Caco-2 (cell line): ENCODE measurements at regions not wholly inside any gene's neighbourhood (a gene's known extent, or its start where the extent isn't known, plus 50 kb on each side); places are given as distances from the start of the nearest gene placed in this dataset.

ENCODE experiments used
- BruUV-seq: library from RNA; stranded (reverse); fragments of 400-500 nt; replicated peaks from 2 replicates; lab custom pipeline; 2021; lab: Mats Ljungman, UMichigan
- CTCF ChIA-PET: fragments of 300-600 bp; sonication (Branson Sonifier 250); formaldehyde crosslinking; loops from one replicate; lab custom pipeline; 2022; ENCODE audit warnings: antibody characterized with exemption; lab: Charles Lee
- POLR2A ChIA-PET: fragments of 300-600 bp; sonication (Branson Sonifier 250); formaldehyde crosslinking; loops from one replicate; lab custom pipeline; 2022; ENCODE audit warnings: antibody characterized with exemption; lab: Charles Lee
- DNase-seq, 2 experiments: peaks; one replicate each; pipeline versions ENCODE4 v3.0.0 to v3.0.0-alpha.2; 2020 to 2022
- H3K27me3 ChIP-seq: replicated peaks from 2 replicates; pipeline ENCODE4 v1.6.0; 2011; ENCODE audit warnings: low read length; ENCODE audit not compliant: control insufficient read depth, insufficient read depth
- H3K36me3 ChIP-seq: 2 replicates; pipeline ENCODE4 v1.5.1; 2011; ENCODE audit warnings: low read length; ENCODE audit not compliant: control insufficient read depth, insufficient read depth
- H3K4me1 ChIP-seq: fragments of 250-450 bp; sonication (Bioruptor Pico); 2 replicates; pipeline ENCODE4 v1.5.1; 2020; ENCODE audit warnings: mild to moderate bottlenecking
- H3K4me3 ChIP-seq: 2 replicates; pipeline ENCODE4 v1.5.1; 2011; ENCODE audit warnings: low read depth, mild to moderate bottlenecking, control low read depth, low read length
- H3K9me3 ChIP-seq: fragments of 250-450 bp; sonication (Bioruptor Pico); 2 replicates; pipeline ENCODE4 v1.5.1; 2020; ENCODE audit warnings: mild to moderate bottlenecking, moderate library complexity
- H3K27ac Mint-ChIP-seq: one replicate; pipeline ENCODE4 v1.8.0; 2022; ENCODE audit warnings: mixed read lengths; ENCODE audit not compliant: unreplicated experiment
- H3K27me3 Mint-ChIP-seq: one replicate; pipeline ENCODE4 v1.8.0; 2022; ENCODE audit warnings: mixed read lengths; ENCODE audit not compliant: insufficient read depth, unreplicated experiment
- H3K36me3 Mint-ChIP-seq: one replicate; pipeline ENCODE4 v1.8.0; 2022; ENCODE audit warnings: mild to moderate bottlenecking, mixed read lengths; ENCODE audit not compliant: insufficient read depth, unreplicated experiment
- H3K4me1 Mint-ChIP-seq: one replicate; pipeline ENCODE4 v1.8.0; 2022; ENCODE audit warnings: low read depth, mixed read lengths; ENCODE audit not compliant: unreplicated experiment
- H3K4me3 Mint-ChIP-seq: one replicate; pipeline ENCODE4 v1.8.0; 2022; ENCODE audit warnings: mild to moderate bottlenecking, moderate library complexity, mixed read lengths; ENCODE audit not compliant: unreplicated experiment
- H3K9me3 Mint-ChIP-seq: one replicate; pipeline ENCODE4 v1.8.0; 2022; ENCODE audit warnings: mixed read lengths; ENCODE audit not compliant: unreplicated experiment
- CTCF ChIP-seq, 2 experiments: fragments of 200-600 bp in 1 of 2; IDR thresholded peaks; 1 replicate in 1 of 2; 2 replicates in 1 of 2; pipeline versions ENCODE4 v1.5.1 to v1.8.0; 2011 to 2022; ENCODE audit warnings: antibody characterized with exemption in 1 of 2, control low read depth in 1 of 2, inconsistent platforms in 1 of 2, low read depth in 1 of 2, low read length in 1 of 2, mild to moderate bottlenecking in 1 of 2, moderate library complexity in 1 of 2; ENCODE audit not compliant: insufficient read depth in 1 of 2, severe bottlenecking in 1 of 2, unreplicated experiment in 1 of 2
- intact Hi-C: fragments of 100-400 bp; cut with micrococcal nuclease; formaldehyde crosslinking; loops from one replicate; pipeline ENCODE4 v1.10.0; 2022; ENCODE audit not compliant: unreplicated experiment

DNA sequence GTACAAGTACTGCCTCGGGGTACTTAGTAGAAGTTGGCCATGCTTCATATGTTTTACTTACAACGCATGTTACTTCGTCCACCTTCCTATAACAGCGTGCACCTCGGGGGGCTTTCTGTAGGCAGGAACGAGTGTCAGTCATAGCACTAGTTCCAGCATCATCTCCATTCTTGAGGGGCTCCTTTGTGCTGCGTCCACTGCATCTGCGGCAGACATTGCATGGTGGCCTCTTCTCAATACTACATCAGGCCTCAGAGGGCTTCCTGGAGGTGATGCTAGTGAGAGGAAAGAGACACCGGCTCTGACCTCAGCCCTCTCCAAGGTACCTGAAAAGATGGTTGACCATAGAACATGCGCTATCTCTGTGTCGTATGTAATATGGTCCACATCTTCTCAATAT, 121.2 kb upstream of the RTL1 start:
- Histone ChIP-seq H3K27me3 (no peaks in the 10 kb centered on the region), H3K4me1 (no peaks in the 10 kb centered on the region), H3K36me3 (no peaks in the 10 kb centered on the region), H3K4me3 (no peak overlapping the region), H3K9me3 (no peaks in the 10 kb centered on the region)
- BruUV-seq, result no TSS peak
- Mint-ChIP-seq H3K4me1 (no peaks in the 10 kb centered on the region), H3K4me3 (no peak overlapping the region), H3K27ac (no peak overlapping the region), H3K36me3 (no peaks in the 10 kb centered on the region), H3K9me3 (peaks cover 20% of the 10 kb centered on the region), H3K27me3 (peaks cover 2% of the 10 kb centered on the region)
- no peak for TF ChIP-seq CTCF (IDR thresholded peaks at IDR 0.05; ENCODE audit: insufficient read depth in 1 of 2, low read depth in 1 of 2, low read length in 1 of 2, severe bottlenecking in 1 of 2, unreplicated experiment in 1 of 2)
- CTCF ChIA-PET, result no interaction called here
- DNase-seq, result peak in 1 of 2 experiments; percentile 0
- intact Hi-C loops, result no loop called here
- POLR2A ChIA-PET, result no interaction called here

DNA sequence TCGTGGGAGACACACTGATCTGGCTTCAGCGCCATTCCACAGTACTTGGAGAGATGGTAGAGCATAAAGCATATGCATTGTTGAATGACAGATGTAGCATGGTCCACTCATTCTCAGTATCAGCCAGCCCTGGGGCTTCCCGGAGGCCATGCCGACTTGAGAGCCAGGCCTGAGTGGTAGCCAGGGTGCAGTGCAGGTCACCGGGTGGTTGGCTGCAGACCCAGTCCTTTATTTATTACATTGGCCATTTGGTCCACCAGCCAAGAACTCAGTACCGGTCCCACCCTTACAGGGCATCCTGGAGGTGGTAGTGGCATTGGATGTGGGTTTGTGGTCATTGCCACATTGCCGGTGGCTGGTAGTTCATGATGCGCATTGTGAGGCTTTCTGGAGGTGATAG, 121.6 kb upstream of the RTL1 start:
- Mint-ChIP-seq H3K4me1 (no peaks in the 10 kb centered on the region), H3K27ac (no peak overlapping the region), H3K4me3 (no peak overlapping the region), H3K36me3 (no peaks in the 10 kb centered on the region), H3K27me3 (no peaks in the 10 kb centered on the region), H3K9me3 (peaks cover 17% of the 10 kb centered on the region)
- Histone ChIP-seq H3K4me3 (no peak overlapping the region), H3K27me3 (no peaks in the 10 kb centered on the region), H3K4me1 (no peaks in the 10 kb centered on the region), H3K36me3 (no peaks in the 10 kb centered on the region), H3K9me3 (no peaks in the 10 kb centered on the region)
- intact Hi-C loops, result no loop called here
- CTCF ChIA-PET, result no interaction called here
- DNase-seq, result peak in 1 of 2 experiments; percentile 7
- TF ChIP-seq CTCF (IDR thresholded peaks at IDR 0.05; ENCODE audit: insufficient read depth in 1 of 2, low read depth in 1 of 2, low read length in 1 of 2, severe bottlenecking in 1 of 2, unreplicated experiment in 1 of 2), result no peak
- BruUV-seq, result no TSS peak
- POLR2A ChIA-PET, result no interaction called here

- Mint-ChIP-seq H3K4me3 (no peak overlapping the region), H3K4me1 (no peaks in the 10 kb centered on the region), H3K36me3 (no peaks in the 10 kb centered on the region), H3K27ac (no peak overlapping the region), H3K27me3 (no peaks in the 10 kb centered on the region), H3K9me3 (peaks cover 11% of the 10 kb centered on the region)
- Histone ChIP-seq H3K4me1 (no peaks in the 10 kb centered on the region), H3K4me3 (no peak overlapping the region), H3K36me3 (no peaks in the 10 kb centered on the region), H3K9me3 (no peaks in the 10 kb centered on the region), H3K27me3 (no peaks in the 10 kb centered on the region)
- intact Hi-C loops, result no loop called here
- no peak for TF ChIP-seq CTCF (IDR thresholded peaks at IDR 0.05; ENCODE audit: insufficient read depth in 1 of 2, low read depth in 1 of 2, low read length in 1 of 2, severe bottlenecking in 1 of 2, unreplicated experiment in 1 of 2)
- ChIA-PET CTCF (no interaction called here), POLR2A (no interaction called here)
- BruUV-seq, result no TSS peak
- no peak for DNase-seq
Observed at GRCh38 chr14:101025696-101026095, 122.2 kb upstream of the RTL1 start.
